HG02938 (cell line): ENCODE measurements at regions not wholly inside any gene's neighbourhood (a gene's known extent, or its start where the extent isn't known, plus 50 kb on each side); places are given as distances from the start of the nearest gene placed in this dataset.

Experiments used
- ATAC-seq: cut with Tn5 transposase; IDR thresholded peaks from one replicate; pipeline ENCODE4 v1.9.1; 2021; ENCODE audit warnings: mild to moderate bottlenecking, moderate library complexity; ENCODE audit not compliant: unreplicated experiment

DNA sequence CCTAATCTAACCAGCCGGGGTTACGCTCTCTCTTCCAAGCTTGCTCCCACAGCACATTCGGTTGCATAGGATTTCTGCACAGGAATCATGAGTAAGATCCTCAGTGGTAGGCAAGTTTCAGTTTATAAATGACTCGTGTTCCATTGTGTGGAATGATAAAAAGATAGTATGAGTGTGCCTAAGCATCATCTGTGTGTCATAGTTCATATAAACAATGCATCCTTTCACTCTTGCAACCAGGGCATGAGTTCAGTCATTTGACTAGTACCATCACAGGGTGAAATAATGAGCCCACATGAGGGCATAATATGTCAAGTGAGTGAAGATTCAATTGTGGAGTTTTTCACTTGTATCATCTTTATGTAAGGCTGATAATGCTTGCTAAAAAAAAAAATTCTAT, 417.1 kb upstream of the CDH2 start:
- ATAC-seq: no peak

DNA sequence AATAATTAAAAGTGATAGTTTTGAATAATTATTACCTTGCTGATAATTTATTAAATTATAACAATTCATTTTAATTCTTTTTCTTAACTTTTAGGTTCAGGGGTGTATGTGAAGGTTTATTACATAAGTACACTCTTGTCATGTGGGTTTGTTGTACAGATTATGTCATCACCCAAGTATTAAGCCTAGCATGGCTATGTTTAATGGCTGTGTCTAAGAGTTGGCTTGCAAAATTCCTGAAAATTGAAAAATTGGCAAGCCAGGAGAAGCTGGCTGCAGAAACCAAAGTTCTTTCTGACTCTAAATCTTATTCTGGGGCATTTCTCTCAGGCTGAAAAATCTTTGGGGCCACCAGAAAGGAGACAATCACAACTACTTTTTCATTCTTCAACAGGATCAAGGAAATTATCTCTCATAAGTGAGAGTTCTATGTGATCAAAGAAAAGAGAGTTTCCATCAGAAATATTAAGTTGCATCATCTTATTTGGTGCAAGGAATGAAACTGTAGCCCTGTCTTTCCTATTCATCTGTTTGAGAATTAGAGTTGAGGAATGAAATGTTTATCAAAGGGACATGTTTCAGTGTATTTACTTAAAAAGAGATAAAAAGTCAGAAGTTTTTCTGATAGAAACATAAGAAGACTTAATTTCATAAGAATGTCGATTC, 412.1 kb upstream of the CDH2 start:
- no peak for ATAC-seq

DNA sequence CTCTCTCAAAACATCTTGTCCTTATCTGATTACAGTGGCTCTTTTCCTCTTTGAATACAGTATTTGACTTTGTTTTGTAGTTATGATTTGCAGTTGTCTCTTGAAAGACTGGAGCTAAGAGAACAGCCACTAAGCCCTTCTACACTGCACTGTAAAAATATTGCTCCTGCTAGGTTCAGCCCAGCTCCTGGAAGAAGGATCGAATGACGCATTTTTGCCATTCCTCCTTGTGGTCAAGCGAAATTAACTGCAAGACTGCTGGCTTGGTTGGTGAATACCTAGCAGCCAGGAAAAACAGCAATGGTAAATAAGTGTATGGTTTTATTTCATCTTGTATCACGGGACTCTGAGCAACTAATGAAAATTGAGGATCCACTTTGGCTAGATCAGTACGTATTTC, 407.8 kb upstream of the CDH2 start:
- ATAC-seq: no peak

DNA sequence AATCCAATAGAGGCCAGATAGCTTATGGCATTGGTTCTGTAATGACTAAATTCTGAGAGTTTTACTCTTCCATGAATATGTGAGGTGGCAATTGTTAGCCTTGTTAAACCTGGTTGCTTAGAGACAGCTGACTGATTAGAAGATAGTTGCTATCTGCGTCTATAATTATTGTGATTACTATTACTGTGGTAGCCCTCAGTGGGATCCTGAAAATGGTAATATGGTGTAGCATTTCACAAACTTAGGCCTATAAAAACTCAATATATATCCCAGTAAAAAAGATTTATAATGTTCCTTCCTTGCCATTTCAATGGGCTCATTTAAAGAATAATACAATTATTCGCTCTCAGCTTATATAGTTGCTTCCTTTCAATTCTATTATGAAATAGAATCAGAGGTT, 405.8 kb upstream of the CDH2 start:
- no peak for ATAC-seq

DNA sequence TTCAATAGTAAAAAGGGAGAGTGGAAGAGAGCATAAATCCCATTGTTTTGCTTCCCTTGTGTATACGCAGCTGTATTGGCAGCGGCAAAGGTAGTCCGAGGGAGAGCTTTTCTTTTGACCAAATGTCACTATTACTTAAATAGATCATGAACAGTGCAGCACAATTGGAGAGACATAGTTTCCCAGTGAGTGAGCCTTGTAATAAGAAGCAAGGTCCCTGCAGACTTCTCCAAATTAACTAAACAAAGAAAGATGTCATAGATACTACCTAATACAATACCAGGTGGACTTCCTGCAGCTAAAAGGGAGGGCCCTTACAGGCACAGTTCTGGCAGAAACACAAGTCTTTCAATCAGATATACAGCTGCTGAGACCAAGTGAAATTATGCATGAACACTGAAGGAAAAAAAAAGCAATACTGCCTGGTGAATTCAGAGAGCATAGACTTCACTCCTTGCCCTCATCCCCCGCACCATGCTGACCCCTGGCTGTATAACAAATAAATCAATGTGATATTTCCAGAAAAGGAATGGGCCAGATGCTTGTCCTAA, 404.7 kb upstream of the CDH2 start:
- no peak for ATAC-seq

DNA sequence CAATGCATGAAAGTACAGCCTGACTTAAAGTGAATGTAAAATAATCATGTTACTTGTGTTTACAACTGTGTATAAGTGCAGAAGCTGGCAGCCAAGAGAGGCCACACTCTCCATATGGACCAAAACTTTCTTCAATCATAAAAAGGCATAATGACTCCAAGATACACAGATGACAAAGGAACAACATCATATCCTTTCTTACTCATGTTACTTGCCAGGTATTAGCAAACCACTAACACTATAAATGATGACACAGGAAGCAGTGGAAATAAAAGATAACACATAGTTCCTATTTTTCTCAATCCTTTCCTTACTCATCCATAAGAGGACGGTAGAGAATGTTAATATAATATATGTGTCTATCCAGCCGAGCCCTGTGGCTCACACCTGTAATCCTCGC, 400.0 kb upstream of the CDH2 start:
- ATAC-seq: no peak

DNA sequence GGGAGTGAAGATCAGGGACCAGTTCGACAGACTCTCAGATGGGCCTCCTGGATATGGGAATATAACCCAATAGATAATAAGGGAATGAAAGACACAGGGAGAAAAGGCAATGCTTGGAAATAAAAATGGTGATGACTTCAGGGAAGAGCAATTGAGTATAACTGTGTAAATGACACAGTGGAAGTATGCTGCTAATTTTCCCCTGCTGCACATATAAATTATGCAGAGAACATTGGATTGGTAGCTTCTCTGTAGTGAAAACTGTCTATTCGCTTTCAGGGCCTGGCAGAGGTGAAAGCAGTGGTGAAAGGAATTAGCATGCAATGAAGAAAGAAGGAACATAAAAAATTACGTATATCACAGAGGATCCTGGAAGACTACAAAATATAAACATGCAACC, 398.2 kb upstream of the CDH2 start:
- no peak for ATAC-seq

DNA sequence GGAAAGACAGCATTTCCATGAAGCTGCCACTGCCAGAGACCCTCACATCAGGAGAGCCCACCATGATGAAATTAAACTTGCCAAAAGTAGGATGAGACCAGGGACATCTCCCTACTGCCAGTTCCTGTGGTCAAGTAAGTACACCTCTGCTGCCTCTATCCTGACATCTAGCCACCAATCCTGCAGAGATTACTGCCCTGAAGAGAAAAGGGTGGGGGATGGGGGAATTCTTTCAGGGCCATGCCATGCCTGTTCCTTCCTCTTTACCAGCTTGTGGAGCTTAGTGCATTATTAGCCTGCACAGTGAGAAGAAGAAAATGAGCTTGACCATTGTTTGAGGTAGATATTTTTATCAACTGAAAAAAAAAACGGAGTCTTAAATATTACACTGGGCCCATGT, 397.2 kb upstream of the CDH2 start:
- ATAC-seq: no peak

DNA sequence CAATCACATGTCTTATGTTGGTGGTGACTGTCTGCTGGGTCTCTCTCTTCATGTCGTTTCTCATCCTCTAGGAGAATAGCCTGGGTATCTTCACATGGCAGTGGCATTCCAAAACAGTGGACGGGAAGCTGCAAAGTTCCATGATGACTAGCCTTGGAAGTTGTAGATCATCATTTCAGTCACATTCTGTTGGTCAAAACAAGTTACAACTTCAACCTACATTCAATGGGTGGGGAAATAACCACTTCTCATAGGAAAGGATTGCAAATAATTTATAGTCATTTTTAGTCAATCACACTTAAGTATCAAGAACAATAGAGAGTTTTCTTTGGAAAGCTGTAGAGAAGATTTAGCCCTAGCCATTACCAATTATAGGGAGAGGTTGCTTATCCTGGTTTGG, 395.0 kb upstream of the CDH2 start:
- ATAC-seq: no peak

DNA sequence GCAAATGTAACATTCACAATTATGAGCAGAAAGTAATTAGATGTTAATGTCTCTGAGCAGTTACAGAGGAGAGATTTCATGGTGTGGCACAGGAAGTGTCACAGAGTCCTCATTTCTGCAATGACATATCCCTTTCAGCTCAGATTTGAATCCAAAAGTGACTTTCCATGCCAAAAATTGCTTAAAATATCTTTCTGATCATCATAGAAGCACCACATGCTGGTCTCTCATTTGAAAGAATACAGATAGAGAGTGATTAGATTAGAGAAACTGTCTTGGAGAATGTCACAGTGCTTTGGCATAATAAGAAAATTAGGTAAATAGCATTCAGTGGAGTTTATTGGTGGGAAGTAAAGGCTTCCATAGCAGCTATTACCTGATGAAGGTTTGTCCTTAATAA, 383.4 kb upstream of the CDH2 start:
- no peak for ATAC-seq

DNA sequence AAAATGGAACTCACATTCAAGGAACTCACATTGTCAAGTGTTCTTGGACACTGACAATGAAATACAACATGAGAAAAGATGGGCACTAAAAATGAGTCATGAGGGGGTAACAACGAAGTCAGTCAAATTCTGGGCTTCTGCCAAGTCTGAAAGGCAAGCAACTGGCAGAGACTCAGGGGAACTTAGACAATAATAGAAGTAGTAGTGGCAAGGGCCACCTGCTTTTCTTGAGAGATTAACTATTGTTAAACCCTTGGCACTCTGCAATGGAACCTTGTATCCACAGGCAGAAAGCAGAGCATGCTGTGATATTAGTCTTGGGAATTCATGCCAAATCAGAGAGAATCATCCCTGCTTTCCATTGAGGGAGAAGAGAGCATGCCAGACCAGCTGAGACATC, 382.6 kb upstream of the CDH2 start:
- ATAC-seq: no peak

DNA sequence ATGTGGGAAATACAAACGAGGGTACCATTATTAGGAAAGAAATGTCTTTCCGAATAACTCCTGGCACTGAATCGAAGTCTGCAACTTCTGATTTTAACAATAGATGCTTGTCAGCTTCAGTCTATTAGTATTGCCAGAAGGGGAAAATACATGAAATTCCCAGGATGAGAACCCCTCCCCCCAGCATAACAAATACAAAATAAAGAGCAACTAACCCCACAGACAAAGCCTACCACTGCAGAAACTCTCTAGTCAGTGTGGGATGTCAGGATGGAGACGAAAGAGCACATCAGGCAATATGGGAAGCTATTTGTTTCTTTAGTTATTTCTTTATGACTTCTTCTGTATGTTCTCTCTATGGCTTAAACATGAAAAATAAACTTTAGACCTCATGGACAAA, 365.0 kb upstream of the CDH2 start:
- ATAC-seq: no peak

DNA sequence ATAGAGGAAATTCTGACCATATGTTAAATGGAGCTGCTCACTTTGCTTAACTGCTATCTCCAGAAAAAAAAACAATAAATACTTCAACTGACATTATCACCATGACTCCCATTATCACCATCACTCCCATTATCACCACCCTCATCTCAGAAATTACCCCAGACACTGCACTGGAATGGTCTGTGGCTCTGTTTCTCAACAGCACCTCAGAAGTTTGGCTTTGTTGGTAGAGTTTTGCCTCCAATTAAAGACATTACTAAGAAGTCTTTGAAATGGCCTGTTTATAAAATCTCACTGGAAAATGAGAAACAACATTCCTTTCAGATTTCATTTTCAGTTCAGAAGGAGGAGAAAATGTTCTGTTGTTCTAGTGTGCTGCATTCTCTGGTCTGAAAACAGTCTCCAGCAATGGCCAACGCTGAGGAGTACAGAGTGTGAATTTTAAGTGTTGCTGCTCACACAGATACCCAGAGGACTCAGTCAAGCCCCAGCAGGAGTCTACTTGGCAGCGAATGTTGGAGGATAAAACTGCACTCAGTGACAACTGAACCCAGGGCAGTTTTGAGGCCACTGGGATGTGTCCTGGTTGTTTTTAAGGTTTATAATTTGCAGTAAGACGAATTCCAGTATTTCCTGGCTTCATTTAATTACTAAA, 364.5 kb upstream of the CDH2 start:
- ATAC-seq: no peak

DNA sequence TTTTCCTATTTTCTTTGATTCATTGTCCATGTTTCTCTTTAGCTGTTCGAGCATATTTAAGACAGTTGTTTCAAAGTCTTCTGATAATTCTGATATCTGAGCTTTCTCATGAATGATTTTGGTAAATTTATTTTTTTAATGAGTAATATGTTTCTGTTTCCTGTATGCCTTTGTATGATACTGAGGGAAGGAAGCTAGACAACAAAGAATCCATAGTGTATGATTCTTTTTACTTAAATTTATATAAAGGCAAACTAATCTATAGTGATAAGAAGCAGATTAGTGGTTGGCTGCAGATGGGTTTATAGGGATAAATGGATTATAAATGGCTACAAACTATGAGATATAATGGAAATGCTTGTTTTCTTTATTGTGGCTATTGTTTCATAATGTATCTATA, 352.7 kb upstream of the CDH2 start:
- no peak for ATAC-seq

DNA sequence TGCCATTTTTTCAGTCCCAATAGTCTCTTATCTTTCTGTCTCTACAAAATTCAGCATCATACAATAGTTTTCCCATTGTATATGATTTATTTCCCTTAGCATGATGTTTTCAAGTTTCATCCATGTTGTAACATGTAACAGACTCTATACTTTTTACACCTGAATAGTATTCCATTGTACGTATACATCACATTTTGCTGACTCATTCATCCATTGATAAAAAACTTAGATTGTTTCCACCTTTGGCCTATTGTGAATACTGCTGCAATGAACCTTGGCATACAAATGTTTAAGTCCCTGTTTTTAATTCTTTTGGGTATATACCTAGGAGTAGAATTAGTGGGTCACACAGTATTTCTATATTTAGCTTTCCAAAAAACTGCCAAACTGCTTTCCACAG, 349.3 kb upstream of the CDH2 start:
- no peak for ATAC-seq

DNA sequence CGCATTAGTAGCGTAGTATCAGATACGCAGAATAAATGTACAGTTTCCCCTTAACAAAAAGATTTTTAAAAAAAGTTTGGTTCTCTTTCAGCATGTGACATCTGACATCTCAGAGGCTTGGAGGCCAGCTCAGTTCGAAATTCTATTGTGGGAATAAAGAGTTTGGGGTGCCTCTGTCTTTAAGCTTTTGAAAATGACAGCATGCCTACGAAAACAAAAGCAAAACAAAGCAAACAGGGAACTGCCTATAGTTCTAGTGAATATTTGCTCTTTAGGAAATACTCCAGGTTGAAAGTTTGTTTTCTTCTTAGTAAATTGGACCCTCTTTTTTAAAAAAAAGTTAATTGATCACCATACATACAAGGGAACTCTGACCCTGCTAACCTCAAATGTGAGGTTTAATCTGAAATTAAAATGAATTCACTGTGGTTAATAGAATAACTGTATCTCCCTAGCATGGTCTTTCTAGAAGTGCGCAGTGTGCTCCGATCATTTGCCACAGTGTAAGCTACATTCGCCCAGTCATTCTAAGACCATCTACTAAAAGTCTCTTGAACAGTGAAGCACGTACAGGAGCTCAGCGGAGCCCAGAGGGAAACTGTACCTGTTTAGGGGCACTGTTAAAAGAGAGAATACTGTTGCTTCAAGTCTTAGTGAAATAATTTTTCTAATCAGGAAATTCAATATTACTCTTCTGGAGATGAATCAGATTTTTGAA, 347.0 kb upstream of the CDH2 start:
- no peak for ATAC-seq

DNA sequence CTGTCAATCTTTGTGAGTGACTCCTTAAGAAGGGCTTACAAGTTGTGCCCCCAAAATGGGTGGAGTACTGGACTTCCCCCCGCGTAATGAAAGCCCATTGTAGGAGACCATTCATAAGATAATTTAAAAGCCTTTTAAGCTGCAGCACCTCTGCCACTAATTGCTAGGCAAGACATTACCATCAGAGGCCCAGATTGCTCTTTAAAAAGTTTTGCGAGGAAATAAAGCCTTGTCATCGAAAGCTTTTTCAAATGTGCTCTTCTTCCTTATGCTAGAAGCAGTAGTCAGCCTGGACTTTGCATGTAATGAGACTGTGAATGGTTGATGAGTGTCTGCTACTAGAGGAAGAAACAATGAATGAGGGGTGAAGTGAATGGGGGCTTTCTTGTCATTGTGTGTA, 345.3 kb upstream of the CDH2 start:
- ATAC-seq: no peak

DNA sequence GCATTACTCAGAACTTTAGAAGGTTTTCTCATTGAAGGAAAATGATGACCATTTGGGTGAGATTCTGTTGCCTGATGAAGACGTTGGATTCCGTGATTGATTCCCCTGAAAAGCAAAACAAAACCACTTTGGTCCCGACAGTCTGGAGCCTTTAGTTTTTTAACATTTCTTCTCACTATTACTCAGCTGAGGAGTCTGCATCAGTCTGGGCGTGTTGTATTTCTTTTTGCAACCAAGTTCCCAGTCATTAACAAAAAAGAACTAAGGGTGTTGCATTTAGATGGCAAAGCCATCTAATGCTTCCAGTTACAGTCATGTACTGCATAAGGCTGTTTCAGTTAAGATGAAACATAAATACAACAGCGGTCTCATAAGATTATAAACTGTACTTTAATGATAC, 343.1 kb upstream of the CDH2 start:
- no peak for ATAC-seq

DNA sequence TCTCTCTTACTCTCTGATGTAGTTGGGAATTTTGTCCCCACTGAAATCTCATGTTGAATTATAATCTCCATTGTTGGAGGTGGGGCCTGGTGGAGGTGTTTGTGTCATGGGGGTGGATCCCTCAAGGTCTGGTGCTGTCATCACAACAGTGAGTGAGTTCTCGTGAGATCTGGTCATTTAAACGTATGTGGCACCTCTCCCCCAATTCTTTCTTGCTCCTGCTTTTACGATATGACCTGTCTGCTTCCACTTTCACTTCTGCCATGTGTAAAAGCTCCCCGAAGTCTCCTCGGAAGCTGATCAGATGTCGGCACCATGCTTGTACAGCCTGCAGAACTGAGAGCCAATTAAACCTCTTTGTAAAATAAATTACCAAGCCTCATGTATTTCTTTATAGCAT, 337.8 kb upstream of the CDH2 start:
- no peak for ATAC-seq

DNA sequence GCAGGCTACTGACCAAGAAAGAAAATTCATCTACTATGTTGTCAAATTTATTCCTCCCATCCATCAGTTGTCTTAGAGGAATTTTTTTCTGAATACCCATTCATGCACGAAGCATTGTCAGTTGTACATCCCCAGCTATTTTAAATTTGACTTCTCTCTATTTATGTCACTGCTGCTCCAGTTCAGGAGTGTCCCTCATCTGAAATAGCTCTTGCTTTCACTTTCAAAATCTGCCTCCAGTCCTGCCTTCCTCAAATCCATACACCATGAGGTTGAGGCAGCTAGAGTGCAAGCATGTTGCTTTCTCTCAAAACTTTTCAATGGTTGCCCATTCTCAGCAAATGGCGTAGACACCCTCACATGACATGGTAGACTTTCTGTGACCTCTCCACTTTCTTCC, 335.4 kb upstream of the CDH2 start:
- no peak for ATAC-seq

DNA sequence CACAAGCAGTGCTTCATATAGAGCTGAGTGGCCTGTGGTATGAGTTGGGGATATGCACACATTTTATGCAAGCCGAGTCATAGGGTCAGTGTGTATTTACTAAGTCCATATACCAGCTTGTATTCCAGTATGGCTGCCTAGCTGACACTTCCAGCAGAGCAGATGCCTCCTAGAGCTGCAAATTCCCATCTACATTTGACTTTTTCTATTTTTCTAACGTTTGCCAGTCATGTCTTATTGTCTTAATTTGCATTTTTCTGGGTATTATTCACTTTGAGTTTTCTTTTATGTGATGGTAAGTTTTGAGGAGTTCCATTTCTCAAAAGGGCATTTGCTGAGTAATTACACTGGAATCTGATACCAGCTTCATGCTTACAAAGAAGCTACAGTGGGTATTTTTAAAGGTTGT, 334.5 kb upstream of the CDH2 start:
- no peak for ATAC-seq

DNA sequence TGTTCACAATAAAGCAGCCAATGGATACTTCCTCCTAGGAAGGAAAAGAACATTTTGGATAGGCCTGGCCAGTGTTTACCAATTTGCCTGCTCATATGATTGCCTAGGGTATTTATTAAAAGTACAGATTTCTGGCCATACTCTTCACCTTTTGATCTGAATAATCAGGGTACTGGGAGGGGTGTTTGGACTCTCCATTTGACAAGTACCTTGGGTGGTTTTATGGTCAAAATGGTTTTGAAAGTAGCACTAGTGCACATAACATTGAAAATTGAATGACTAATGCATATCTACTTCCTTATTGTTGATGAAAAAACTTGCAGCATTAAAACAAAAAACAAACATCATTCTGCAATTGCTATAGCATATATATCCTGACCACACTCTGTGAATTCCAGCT, 333.3 kb upstream of the CDH2 start:
- ATAC-seq: no peak
